ENCODE measurements at regions not wholly inside any gene's neighbourhood (a gene's known extent, or its start where the extent isn't known, plus 50 kb on each side); places are given as distances from the start of the nearest gene placed in this dataset.

DNA sequence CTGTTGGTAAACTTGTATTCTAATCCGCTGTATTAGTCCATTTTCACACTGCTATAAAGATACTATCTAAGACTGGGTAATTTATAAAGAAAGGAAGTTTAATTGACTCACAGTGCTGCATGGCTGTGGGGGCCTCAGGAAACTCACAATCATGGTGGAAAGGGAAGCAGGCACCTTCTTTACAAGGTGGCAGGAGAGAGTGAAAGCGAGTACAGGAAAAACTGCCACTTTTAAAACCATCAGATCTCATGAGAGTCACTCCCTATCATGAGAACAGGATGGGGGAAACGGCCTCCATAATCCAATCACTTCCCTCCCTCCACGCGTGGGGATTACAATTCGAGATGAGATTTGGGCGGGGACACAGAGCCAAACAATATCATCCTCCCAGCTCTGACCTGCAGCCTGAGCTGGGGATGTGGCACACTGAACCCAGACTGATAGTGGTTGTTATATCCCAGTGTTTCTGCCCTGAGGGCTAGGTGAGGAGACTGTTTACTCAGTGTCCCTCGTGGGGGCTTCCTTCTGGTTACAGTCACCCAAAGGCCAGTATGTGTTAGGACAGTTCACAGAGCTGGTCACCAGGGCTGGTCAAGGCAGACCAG lies 488.3 kb downstream of the KDM4C start:
- no peak overlapping the region for H3K4me3 ChIP-seq (ENCODE audit: low read depth, low read length)
- H3K9me3 ChIP-seq (ENCODE audit: control insufficient read depth, insufficient read depth, low read depth, low read length), result no peaks in the 10 kb centered on the region
- no peaks in the 10 kb centered on the region for H3K4me1 ChIP-seq (ENCODE audit: control insufficient read depth, insufficient read depth, low read length)
- ChIA-PET CTCF (interaction anchor here (0.6 kb wide), 1 partner anchor 1222 kb away, joined by 6 read pairs; no protein-coding TSS in a partner anchor), POLR2A (no interaction called here)
- no peak overlapping the region for H3K27ac ChIP-seq (ENCODE audit: extremely low read depth, low read depth, low read length)
- TF ChIP-seq, protein P1, sequence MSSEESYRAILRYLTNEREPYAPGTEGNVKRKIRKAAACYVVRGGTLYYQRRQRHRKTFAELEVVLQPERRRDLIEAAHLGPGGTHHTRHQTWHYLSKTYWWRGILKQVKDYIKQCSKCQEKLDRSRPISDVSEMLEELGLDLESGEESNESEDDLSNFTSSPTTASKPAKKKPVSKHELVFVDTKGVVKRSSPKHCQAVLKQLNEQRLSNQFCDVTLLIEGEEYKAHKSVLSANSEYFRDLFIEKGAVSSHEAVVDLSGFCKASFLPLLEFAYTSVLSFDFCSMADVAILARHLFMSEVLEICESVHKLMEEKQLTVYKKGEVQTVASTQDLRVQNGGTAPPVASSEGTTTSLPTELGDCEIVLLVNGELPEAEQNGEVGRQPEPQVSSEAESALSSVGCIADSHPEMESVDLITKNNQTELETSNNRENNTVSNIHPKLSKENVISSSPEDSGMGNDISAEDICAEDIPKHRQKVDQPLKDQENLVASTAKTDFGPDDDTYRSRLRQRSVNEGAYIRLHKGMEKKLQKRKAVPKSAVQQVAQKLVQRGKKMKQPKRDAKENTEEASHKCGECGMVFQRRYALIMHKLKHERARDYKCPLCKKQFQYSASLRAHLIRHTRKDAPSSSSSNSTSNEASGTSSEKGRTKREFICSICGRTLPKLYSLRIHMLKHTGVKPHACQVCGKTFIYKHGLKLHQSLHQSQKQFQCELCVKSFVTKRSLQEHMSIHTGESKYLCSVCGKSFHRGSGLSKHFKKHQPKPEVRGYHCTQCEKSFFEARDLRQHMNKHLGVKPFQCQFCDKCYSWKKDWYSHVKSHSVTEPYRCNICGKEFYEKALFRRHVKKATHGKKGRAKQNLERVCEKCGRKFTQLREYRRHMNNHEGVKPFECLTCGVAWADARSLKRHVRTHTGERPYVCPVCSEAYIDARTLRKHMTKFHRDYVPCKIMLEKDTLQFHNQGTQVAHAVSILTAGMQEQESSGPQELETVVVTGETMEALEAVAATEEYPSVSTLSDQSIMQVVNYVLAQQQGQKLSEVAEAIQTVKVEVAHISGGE (tag by site-specific recombination; conservative IDR thresholded peaks at IDR 0.05; ENCODE audit: low read depth), result no peak
- TF ChIP-seq HOXC10 (CRISPR knock-in tag; IDR thresholded peaks at IDR 0.05), result no peak
- no peak for TF ChIP-seq TRIM28 (IDR thresholded peaks at IDR 0.05; ENCODE audit: borderline replicate concordance, low read length)
- no peak for TF ChIP-seq ZBTB7A (tag by site-specific recombination; IDR thresholded peaks at IDR 0.05; ENCODE audit: low read depth)
- TF ChIP-seq ZNF324 (tag by site-specific recombination; IDR thresholded peaks at IDR 0.05), result no peak
- TF ChIP-seq ZNF660 (tag by site-specific recombination; IDR thresholded peaks at IDR 0.05), result no peak
- no peak for TF ChIP-seq ZNF10 (tag by site-specific recombination; IDR thresholded peaks at IDR 0.05)
- no peak for TF ChIP-seq ZNF629 (tag by site-specific recombination; IDR thresholded peaks at IDR 0.05)
- TF ChIP-seq, protein P2, sequence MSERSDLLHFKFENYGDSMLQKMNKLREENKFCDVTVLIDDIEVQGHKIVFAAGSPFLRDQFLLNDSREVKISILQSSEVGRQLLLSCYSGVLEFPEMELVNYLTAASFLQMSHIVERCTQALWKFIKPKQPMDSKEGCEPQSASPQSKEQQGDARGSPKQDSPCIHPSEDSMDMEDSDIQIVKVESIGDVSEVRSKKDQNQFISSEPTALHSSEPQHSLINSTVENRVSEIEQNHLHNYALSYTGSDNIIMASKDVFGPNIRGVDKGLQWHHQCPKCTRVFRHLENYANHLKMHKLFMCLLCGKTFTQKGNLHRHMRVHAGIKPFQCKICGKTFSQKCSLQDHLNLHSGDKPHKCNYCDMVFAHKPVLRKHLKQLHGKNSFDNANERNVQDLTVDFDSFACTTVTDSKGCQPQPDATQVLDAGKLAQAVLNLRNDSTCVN (tag by site-specific recombination; optimal IDR thresholded peaks at IDR 0.05), result no peak
- no peak for TF ChIP-seq WT1 (tag by site-specific recombination; IDR thresholded peaks at IDR 0.05)
- no peak for TF ChIP-seq ZNF354C (tag by site-specific recombination; IDR thresholded peaks at IDR 0.05; ENCODE audit: borderline replicate concordance, low read depth)
- no peak for TF ChIP-seq KLF10 (tag by site-specific recombination; IDR thresholded peaks at IDR 0.05)
- no peak for TF ChIP-seq KLF7 (tag by site-specific recombination; IDR thresholded peaks at IDR 0.05; ENCODE audit: borderline replicate concordance)
- TF ChIP-seq SP2 (tag by site-specific recombination; IDR thresholded peaks at IDR 0.05), result no peak
- H3K36me3 ChIP-seq (ENCODE audit: control insufficient read depth in 2 of 2, insufficient read depth in 1 of 2, low read length in 2 of 2), result no peaks in the 10 kb centered on the region

DNA sequence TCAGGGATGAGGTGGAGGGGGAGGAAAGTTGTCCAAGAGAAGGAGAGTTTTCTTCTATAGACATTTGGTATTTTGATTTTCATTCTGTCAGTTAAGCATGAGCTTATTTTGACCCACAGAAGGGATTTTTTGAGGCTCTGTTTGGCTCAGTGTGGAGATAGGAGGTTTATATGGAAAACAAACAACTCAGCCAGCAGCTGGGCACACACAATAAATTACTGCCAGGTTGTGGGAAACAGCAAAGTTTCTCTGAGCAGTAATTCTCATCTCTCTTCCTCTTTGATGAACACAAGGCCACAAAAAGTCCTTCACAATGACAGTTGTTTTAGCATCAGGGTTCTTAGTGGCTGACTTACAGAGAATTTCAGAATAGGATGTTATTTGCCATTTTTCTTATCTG lies 486.1 kb downstream of the KDM4C start:
- no peak overlapping the region for H3K27ac ChIP-seq (ENCODE audit: extremely low read depth, low read depth, low read length)
- no peaks in the 10 kb centered on the region for H3K9me3 ChIP-seq (ENCODE audit: control insufficient read depth, insufficient read depth, low read depth, low read length)
- H3K4me1 ChIP-seq (ENCODE audit: control insufficient read depth, insufficient read depth, low read length), result no peaks in the 10 kb centered on the region
- ChIA-PET POLR2A (no interaction called here), CTCF (no interaction called here)
- H3K36me3 ChIP-seq (ENCODE audit: control insufficient read depth in 2 of 2, insufficient read depth in 1 of 2, low read length in 2 of 2), result no peaks in the 10 kb centered on the region
- no peak overlapping the region for H3K4me3 ChIP-seq (ENCODE audit: low read depth, low read length)
- TF ChIP-seq ZNF501 (tag by site-specific recombination; IDR thresholded peaks at IDR 0.05) (no peak), ZNF600 (tag by site-specific recombination; IDR thresholded peaks at IDR 0.05) (no peak), ZNF174 (tag by site-specific recombination; IDR thresholded peaks at IDR 0.05) (no peak), ZFP37 (tag by site-specific recombination; IDR thresholded peaks at IDR 0.05) (no peak), ZNF112 (tag by site-specific recombination; IDR thresholded peaks at IDR 0.05) (no peak), REPIN1 (tag by site-specific recombination; IDR thresholded peaks at IDR 0.05; ENCODE audit: low read depth) (no peak), ZNF239 (tag by site-specific recombination; IDR thresholded peaks at IDR 0.05) (no peak), ZNF433 (tag by site-specific recombination; IDR thresholded peaks at IDR 0.05; ENCODE audit: low read depth) (no peak), ZNF146 (tag by site-specific recombination; IDR thresholded peaks at IDR 0.05) (no peak), ZNF302 (tag by site-specific recombination; IDR thresholded peaks at IDR 0.05; ENCODE audit: low read depth) (no peak), ZSCAN30 (tag by site-specific recombination; IDR thresholded peaks at IDR 0.05) (no peak), ZNF169 (tag by site-specific recombination; IDR thresholded peaks at IDR 0.05) (no peak), SP7 (tag by site-specific recombination; IDR thresholded peaks at IDR 0.05) (no peak)
- TF ChIP-seq, protein P3, sequence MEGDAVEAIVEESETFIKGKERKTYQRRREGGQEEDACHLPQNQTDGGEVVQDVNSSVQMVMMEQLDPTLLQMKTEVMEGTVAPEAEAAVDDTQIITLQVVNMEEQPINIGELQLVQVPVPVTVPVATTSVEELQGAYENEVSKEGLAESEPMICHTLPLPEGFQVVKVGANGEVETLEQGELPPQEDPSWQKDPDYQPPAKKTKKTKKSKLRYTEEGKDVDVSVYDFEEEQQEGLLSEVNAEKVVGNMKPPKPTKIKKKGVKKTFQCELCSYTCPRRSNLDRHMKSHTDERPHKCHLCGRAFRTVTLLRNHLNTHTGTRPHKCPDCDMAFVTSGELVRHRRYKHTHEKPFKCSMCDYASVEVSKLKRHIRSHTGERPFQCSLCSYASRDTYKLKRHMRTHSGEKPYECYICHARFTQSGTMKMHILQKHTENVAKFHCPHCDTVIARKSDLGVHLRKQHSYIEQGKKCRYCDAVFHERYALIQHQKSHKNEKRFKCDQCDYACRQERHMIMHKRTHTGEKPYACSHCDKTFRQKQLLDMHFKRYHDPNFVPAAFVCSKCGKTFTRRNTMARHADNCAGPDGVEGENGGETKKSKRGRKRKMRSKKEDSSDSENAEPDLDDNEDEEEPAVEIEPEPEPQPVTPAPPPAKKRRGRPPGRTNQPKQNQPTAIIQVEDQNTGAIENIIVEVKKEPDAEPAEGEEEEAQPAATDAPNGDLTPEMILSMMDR (tag by site-specific recombination; IDR thresholded peaks at IDR 0.05), result no peak
- TF ChIP-seq, protein P4, sequence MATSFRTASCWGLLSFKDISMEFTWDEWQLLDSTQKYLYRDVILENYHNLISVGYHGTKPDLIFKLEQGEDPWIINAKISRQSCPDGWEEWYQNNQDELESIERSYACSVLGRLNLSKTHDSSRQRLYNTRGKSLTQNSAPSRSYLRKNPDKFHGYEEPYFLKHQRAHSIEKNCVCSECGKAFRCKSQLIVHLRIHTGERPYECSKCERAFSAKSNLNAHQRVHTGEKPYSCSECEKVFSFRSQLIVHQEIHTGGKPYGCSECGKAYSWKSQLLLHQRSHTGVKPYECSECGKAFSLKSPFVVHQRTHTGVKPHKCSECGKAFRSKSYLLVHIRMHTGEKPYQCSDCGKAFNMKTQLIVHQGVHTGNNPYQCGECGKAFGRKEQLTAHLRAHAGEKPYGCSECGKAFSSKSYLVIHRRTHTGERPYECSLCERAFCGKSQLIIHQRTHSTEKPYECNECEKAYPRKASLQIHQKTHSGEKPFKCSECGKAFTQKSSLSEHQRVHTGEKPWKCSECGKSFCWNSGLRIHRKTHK (tag by site-specific recombination; IDR thresholded peaks at IDR 0.05), result no peak

All from HEK293 (cell line).